DOHH2 (cell line): ENCODE measurements at regions not wholly inside any gene's neighbourhood (a gene's known extent, or its start where the extent isn't known, plus 50 kb on each side); places are given as distances from the start of the nearest gene placed in this dataset.

Source experiments
- CTCF ChIP-seq: fragments of 200-600 bp; sonication (generic); IDR thresholded peaks from one replicate; pipeline ENCODE4 v1.5.1; 2014; ENCODE audit warnings: antibody characterized with exemption, mild to moderate bottlenecking, low read depth, low read length; ENCODE audit not compliant: poor library complexity, severe bottlenecking
- EZH2phosphoT487 ChIP-seq: fragments of 200-600 bp; sonication (generic); IDR thresholded peaks from 2 replicates; pipeline ENCODE4 v1.6.1; 2017; ENCODE audit warnings: borderline replicate concordance, mild to moderate bottlenecking, antibody characterized with exemption, low read length, moderate library complexity, mixed read lengths

- no peak for TF ChIP-seq CTCF
- TF ChIP-seq EZH2phosphoT487 = no peak
These were observed 116.1 kb upstream of the GALNT2 start for GRCh38 chr1:229950908-229951307.
